HG02759 (cell line): ENCODE measurements at regions not wholly inside any gene's neighbourhood (a gene's known extent, or its start where the extent isn't known, plus 50 kb on each side); places are given as distances from the start of the nearest gene placed in this dataset.
"Not testable (repeated sequence)": the region's sequence is repeated elsewhere in the genome, so short reads cannot be mapped to it uniquely, and the experiment has no call there.

Experiments used
- ATAC-seq: cut with Tn5 transposase; IDR thresholded peaks from one replicate; pipeline ENCODE4 v1.9.1; 2021; ENCODE audit warnings: mild to moderate bottlenecking, moderate library complexity; ENCODE audit not compliant: unreplicated experiment

DNA sequence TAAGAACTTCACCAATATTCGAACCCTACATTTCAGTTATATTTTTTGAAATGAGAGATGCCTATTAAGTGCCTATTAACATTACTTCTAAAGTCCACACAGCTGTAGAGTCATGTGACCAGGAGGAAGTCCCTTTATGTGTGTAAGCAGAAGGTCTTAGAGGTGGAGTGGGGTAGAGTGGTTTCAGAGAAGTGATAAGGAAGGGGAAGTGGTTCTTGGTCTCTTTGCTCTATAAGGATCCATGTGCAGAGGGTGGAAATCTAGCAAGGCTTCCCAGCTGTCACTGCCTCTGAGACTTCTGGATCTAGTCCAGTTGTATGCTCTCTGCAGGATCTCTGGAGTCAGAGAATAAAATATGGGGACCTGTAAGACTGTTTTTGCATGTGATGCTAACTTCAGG is 673.9 kb downstream of the FLRT2 start:
- no peak for ATAC-seq

- ATAC-seq: no peak
These were observed 666.5 kb downstream of the FLRT2 start for GRCh38 chr14:86196471-86196870.

DNA sequence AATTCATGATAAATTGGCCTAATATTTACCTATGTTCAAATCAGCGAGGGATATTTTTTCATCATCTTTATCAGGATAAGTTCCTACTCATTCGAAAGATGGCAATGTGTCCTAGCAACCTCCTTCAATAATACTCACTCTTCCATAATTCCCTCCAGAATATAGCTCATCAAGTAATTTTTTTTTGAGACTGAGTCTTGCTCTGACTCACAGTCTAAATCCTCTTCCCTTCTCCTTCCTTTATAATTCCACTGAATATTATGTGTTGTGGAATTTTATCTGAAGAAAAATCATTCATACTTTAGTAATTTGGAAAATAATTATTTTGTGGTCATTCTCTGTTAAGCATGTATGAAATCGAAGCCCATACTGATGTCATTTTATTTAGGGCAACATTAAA is 663.8 kb downstream of the FLRT2 start:
- no peak for ATAC-seq

DNA sequence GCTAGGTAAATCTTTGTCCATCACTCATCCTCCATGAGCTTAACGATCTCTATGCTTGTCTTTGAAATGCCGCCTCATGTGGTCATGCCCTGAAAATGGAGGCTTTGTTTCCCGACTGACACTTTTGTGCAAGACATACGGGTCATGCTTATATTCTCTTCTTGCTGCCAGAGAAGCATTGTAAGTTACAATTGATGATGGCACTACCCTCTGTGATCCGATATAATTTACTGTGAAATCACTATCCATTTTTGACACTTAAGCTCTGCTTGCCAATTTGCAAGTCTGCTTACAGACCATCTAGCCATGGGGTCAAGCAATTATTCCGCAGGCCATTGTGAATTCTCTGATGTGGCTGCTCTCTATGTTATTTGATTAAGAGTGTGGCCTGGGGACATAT is 650.0 kb downstream of the FLRT2 start:
- ATAC-seq: no peak

DNA sequence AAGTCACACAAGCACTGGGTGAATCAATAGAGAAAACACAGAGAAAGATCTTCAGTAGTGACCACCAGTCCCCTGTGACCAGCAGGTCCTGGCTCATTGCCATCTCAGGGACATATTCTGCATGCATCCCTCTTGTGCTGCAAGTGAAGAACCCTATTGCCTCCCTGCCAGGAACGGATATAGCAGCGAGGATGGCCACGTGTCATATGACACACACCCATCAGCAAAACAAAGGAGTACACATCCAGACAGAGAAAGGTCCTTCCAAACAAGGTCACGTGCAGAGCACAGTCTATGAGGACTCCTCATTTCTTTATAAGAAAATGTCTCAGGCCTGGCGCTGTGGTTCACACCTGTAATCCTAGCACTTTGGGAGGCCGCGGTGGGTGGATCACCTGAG is 638.4 kb downstream of the FLRT2 start:
- no peak for ATAC-seq

DNA sequence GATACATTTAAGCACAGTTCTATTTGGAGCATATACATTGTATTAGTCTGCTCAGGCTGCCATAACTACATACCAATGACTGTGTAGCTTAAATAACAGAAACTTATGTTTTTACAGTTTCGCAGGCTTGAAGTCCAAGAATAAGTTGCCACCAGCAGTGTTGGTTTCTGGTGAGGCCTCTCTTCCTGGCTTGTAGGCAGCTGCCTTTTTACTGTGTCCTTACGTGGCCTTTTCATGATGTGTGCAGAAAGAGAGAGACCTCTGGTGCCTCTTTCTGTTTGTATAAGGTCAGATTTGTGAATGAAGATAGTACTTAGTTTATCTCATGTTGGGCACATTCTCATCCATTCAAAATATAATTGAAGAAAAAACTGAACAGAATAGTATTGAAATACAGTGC is 636.6 kb downstream of the FLRT2 start:
- no peak for ATAC-seq

- ATAC-seq: no peak
These were observed 623.5 kb downstream of the FLRT2 start for GRCh38 chr14:86153480-86153879.

DNA sequence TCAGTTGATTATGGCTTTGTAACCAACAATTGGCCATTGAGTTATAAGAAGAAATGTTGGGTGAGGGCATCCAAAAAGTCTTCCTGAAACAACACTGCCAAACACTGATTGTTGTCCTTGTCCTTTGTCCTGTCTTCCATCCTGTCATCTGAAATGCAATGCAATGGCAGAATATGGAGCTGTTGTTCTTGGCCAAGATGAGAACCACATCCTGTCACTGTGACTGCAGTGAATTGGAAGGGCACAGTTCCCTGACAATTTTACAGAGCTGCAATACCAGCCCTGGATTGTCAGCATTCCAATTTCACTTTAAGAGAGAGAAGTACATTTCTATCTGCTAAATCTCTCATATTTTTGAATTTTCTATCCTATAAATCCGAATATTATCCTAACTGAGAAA is 613.3 kb downstream of the FLRT2 start:
- ATAC-seq: no peak

GRCh38 chr14:86141966-86142365 is 612.0 kb downstream of the FLRT2 start:
- ATAC-seq: no peak

DNA sequence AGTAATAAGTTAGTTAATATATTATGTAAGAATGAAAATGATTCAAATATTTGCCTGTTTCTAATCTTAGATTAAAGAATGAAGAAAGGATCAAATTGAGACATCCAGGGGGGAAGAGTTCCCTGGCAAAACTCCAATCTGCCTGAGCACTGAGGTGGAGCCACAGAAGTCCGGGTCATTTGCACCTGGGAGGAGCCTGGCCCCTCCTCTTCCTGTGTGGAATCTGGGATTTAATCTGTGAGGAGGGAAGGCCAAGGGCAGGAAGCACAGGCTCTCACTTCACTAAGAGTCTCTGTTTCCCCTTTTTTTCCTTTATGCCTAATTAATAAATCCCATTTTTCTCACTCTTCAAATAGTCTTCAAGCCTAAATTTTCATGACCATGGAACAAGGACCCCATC is 599.5 kb downstream of the FLRT2 start:
- no peak for ATAC-seq

- no peak for ATAC-seq
These were observed 594.4 kb downstream of the FLRT2 start for GRCh38 chr14:86124328-86124727.

DNA sequence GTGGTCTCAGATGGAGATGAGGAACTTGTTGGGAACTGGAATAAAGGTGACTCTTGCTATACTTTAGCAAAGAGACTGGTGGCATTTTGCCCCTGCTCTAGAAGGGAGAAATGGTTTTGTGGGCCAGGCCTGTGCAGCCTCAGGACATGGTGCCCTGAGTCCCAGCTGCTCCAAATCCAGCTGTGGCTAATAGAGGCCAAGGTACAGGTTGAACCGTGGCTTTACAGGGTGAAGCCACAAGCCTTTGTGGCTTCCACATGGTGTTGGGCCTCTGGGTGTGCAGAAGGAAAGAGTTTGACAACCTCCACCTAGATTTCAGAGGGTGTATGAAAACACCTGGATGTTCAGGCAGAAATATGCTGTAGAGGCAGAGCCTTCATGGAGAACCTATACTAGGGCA is 586.0 kb downstream of the FLRT2 start:
- no peak for ATAC-seq

DNA sequence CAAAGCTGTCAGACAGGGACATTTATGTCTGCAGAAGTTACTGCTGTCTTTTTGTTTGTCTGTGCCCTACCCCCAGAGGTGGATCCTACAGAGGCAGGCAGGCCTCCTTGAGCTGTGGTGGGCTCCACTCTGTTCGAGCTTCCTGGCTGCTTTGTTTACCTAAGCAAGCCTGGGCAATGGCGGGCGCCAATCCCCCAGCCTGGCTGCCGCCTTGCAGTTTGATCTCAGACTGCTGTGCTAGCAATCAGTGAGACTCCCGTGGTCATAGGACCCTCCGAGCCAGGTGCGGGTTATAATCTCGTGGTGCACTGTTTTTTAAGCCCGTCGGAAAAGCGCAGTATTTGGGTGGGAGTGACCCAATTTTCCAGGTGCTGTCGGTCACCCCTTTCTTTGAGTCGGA is 580.9 kb downstream of the FLRT2 start:
- not testable (repeated sequence) for ATAC-seq

DNA sequence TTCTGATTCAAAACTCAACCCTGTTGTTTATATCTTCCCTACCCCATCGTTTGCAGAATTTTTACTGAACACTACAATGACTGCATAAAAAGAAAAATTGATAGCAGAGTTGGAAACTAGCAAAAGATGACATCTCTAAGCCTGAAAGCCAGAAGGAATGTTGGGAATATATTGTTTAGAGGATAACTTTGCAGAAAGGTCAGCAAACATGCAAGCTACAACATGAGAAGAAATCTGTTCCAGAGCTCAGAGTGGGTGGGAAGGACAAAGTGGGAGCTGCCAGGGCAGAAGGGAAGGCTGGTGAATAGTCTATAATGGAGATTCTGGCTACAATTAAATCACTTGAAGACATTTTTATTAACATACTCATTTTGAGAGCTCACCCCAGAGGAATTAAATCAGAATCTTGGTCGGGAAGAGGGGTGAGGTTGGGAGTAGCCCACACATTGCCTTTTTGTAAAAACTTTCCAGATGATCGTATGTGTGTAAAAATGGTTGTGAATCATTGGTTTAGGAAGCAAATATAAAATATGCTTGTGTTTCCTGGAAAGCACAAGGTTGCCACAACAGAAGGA is 574.8 kb downstream of the FLRT2 start:
- no peak for ATAC-seq

DNA sequence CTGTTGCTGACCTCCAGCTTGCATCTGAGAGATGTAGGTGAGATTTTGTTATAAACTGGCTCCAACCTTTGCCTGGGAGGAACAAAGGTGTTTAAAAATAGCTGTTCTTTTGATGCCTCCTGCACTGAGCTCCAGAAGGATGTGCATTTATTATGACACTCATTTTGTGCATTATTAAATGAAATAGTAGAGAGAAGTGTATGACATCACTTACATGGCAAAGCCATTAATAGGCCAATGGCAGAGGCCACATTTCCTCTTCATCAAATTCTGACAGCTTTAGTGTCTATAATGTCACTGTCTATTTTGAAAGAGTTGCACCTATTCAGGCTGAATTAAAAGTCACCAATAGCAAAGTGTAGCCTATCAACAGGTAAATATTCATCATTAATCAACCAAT is 564.6 kb downstream of the FLRT2 start:
- ATAC-seq: no peak

GRCh38 chr14:86091811-86092210 is 561.9 kb downstream of the FLRT2 start:
- ATAC-seq: no peak

DNA sequence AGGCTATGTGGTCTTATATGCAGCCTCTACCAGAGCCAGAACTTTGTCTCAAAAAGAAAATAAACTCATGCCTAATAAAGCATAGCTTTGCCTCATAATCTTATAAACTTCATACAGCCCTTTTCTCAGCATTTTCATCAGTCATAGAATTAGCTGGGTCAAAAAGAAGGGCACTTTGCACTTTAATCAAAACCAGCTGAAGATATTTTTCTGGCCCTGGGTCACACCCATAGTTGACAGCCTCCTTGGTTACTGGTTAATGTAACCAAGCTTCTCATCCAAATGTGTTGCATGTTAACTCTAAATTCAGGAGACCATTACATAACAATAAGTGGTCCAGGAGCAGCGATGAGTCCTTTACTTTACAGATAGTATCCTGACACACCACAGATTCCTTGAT is 558.2 kb downstream of the FLRT2 start:
- no peak for ATAC-seq

- ATAC-seq: no peak
These were observed 557.4 kb downstream of the FLRT2 start for GRCh38 chr14:86087377-86087776.

DNA sequence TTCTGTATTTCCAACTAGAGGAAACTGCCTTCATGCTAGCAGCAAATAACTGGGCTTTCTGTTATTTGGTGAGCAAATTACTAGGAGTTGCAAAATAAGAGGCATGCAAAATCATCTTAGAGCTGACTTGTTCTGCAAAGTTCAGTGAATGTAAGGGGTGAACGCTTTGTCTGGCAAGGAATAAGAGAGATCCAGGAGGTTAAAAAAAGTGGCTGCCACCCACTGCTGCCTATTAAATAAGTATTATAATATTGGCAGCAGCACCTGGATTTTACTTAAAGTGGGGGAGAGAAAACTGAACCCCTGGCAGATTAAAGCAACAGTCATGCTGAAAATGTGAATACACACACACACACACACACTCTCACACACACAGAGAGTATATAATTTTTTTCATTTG is 557.0 kb downstream of the FLRT2 start:
- no peak for ATAC-seq

GRCh38 chr14:86084097-86084496 is 554.2 kb downstream of the FLRT2 start:
- ATAC-seq: no peak

DNA sequence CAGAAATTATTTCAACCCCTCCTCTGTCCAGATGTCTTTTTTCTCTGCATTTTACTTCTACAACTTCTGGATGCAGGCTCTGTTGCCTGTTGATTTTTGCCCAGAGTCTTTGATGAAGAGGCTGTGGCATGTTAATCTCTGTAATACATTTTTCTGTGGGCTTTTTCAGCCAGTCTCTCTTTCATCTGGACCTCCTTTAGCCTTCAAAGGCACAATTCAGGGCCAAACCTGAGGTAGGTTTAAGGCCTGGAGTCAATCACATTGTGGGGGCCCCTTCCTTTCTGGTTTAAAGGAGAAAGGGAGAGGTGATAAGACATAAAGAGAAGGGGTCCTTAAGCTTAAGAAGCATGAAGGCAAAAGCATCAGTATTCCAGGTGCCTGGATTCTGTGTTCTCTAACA is 553.7 kb downstream of the FLRT2 start:
- ATAC-seq: no peak

GRCh38 chr14:86072116-86072894 is 542.4 kb downstream of the FLRT2 start:
- no peak for ATAC-seq

- ATAC-seq: no peak
These were observed 536.7 kb downstream of the FLRT2 start for GRCh38 chr14:86066651-86067050.
